Prostate gland (tissue), 2 donors: ENCODE measurements at regions not wholly inside any gene's neighbourhood (a gene's known extent, or its start where the extent isn't known, plus 50 kb on each side); places are given as distances from the start of the nearest gene placed in this dataset.

ENCODE experiments used
- POLR2A ChIP-seq: fragments of 450-650 bp; IDR thresholded peaks from one replicate; pipeline ENCODE4 v1.6.1; 2016; ENCODE audit warnings: antibody characterized with exemption, mild to moderate bottlenecking
- TF ChIP-seq, protein P1 (sequence below), 4 experiments: fragments of 200-600 bp in 2 of 4; fragments of 450-650 bp in 2 of 4; sonication (generic) in 2 of 4; IDR thresholded peaks; 1 replicate in 3 of 4; 2 replicates in 1 of 4; pipeline ENCODE4 v1.5.1; 2016 to 2019; ENCODE audit warnings: antibody characterized with exemption in 4 of 4, mild to moderate bottlenecking in 2 of 4, moderate library complexity in 2 of 4

DNA sequence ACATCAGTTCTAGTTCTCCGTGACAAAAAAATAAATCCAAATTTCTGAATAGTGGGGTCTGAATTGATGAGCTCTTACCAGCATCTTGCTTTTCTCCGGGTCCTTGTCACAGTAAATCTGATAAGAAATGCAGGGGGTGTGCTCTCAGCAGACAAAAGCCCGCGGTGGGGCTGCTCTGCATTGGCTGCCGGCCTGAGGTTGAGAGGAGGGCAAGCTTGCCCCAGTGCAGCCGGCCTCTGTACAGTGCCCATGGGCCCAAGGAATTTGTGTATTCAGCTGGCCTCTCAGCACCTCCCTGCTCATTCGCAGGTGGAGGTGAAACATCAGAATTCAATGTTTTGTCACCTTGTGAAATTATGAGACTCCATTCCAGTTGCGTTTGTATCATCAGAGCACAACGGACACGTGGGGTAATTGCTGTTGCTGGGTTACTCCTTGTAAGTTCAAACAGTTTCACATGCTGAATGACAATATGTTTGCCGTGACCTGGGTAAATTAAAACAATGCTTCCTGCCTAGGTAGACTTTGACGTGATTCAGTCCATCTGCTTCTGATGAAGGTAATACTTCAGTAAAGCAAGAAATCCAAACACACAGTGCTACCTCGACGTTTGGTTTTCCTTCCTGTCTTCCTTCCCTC lies 596.4 kb downstream of the MID1IP1 start:
- TF ChIP-seq, protein P1, sequence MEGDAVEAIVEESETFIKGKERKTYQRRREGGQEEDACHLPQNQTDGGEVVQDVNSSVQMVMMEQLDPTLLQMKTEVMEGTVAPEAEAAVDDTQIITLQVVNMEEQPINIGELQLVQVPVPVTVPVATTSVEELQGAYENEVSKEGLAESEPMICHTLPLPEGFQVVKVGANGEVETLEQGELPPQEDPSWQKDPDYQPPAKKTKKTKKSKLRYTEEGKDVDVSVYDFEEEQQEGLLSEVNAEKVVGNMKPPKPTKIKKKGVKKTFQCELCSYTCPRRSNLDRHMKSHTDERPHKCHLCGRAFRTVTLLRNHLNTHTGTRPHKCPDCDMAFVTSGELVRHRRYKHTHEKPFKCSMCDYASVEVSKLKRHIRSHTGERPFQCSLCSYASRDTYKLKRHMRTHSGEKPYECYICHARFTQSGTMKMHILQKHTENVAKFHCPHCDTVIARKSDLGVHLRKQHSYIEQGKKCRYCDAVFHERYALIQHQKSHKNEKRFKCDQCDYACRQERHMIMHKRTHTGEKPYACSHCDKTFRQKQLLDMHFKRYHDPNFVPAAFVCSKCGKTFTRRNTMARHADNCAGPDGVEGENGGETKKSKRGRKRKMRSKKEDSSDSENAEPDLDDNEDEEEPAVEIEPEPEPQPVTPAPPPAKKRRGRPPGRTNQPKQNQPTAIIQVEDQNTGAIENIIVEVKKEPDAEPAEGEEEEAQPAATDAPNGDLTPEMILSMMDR (IDR thresholded peaks at IDR 0.05): no peak
- no peak for TF ChIP-seq POLR2A
